Endothelial cell of umbilical vein (primary cell): ENCODE measurements at regions not wholly inside any gene's neighbourhood (a gene's known extent, or its start where the extent isn't known, plus 50 kb on each side); places are given as distances from the start of the nearest gene placed in this dataset.

Experiments
- BruUV-seq: library from RNA; stranded (reverse); fragments of 400-500 nt; replicated peaks from 2 replicates; lab custom pipeline; 2021; lab: Mats Ljungman, UMichigan
- CTCF ChIA-PET: fragments of 300-600, 350-600 bp; sonication (Branson Sonifier 250); formaldehyde crosslinking; loops from one replicate; lab custom pipeline; 2021; ENCODE audit warnings: antibody characterized with exemption, inconsistent platforms; lab: Charles Lee
- POLR2A ChIA-PET: fragments of 300-600, 350-600 bp; sonication (Branson Sonifier 250); formaldehyde crosslinking; loops from one replicate; lab custom pipeline; 2021; ENCODE audit warnings: antibody characterized with exemption, inconsistent platforms; lab: Charles Lee
- DNase-seq: peaks from one replicate; pipeline ENCODE4 v3.0.0-alpha.2; 2011; ENCODE audit warnings: low read depth, low spot score
- FAIRE-seq: peaks from 2 replicates; lab custom pipeline; 2011; peaks lifted over from hg19 to GRCh38; lab: Jason Lieb, UNC
- H2AFZ ChIP-seq: 2 replicates; pipeline ENCODE4 v1.6.0; 2012; ENCODE audit warnings: low read depth, low read length, control low read depth, inconsistent platforms
- H3K27ac ChIP-seq: 2 replicates; pipeline ENCODE4 v1.5.1; 2011; ENCODE audit warnings: low read depth, mild to moderate bottlenecking, control low read depth, low read length, moderate library complexity; ENCODE audit not compliant: insufficient read depth
- H3K27me3 ChIP-seq, 2 experiments: 2 replicates each; pipeline versions ENCODE4 v1.6.0 to v1.6.1; 2011; ENCODE audit warnings: low read length in 2 of 2, mixed read lengths in 1 of 2; ENCODE audit not compliant: control insufficient read depth in 2 of 2, insufficient read depth in 2 of 2
- H3K36me3 ChIP-seq, 2 experiments: 2 replicates in 1 of 2; 3 replicates in 1 of 2; pipeline ENCODE4 v1.5.1; 2011; ENCODE audit warnings: low read length in 2 of 2, mild to moderate bottlenecking in 1 of 2, moderate library complexity in 1 of 2; ENCODE audit not compliant: control insufficient read depth in 2 of 2, insufficient read depth in 2 of 2; ENCODE audit errors: extremely low read depth in 1 of 2
- H3K4me1 ChIP-seq: 3 replicates; pipeline ENCODE4 v1.5.1; 2011; ENCODE audit warnings: mild to moderate bottlenecking, low read length; ENCODE audit not compliant: control insufficient read depth, insufficient read depth; ENCODE audit errors: extremely low read depth
- H3K4me2 ChIP-seq: 2 replicates; pipeline ENCODE4 v1.6.1; 2011; ENCODE audit warnings: low read length, control low read depth, mixed read lengths; ENCODE audit not compliant: insufficient read depth
- H3K4me3 ChIP-seq, 3 experiments: fragments of 200-600 bp in 1 of 3; sonication (generic), shearing (Covaris generic) in 1 of 3; replicated peaks in 1 of 3; 2 replicates each; pipeline ENCODE4 v1.5.1; 2011 to 2016; ENCODE audit warnings: control low read depth in 3 of 3, low read length in 3 of 3, mild to moderate bottlenecking in 2 of 3, inconsistent platforms in 1 of 3, low read depth in 1 of 3, moderate library complexity in 1 of 3; ENCODE audit not compliant: insufficient read depth in 1 of 3
- H3K79me2 ChIP-seq: 2 replicates; pipeline ENCODE4 v1.6.0; 2012; ENCODE audit warnings: low read length, inconsistent platforms; ENCODE audit not compliant: control insufficient read depth, insufficient read depth
- H3K9ac ChIP-seq: replicated peaks from 2 replicates; pipeline ENCODE3; 2011; ENCODE audit warnings: low read length, control low read depth; ENCODE audit not compliant: insufficient read depth; ENCODE audit errors: extremely low read depth
- H3K9me1 ChIP-seq: replicated peaks from 3 replicates; pipeline ENCODE4 v1.6.0; 2011; ENCODE audit warnings: mild to moderate bottlenecking, low read length; ENCODE audit not compliant: control insufficient read depth, insufficient read depth; ENCODE audit errors: extremely low read depth
- H3K9me3 ChIP-seq: replicated peaks from 2 replicates; pipeline ENCODE4 v1.5.1; 2012; ENCODE audit warnings: low read length, inconsistent platforms; ENCODE audit not compliant: control insufficient read depth, insufficient read depth
- H4K20me1 ChIP-seq: replicated peaks from 2 replicates; pipeline ENCODE3; 2011; ENCODE audit warnings: mild to moderate bottlenecking, low read length; ENCODE audit not compliant: control insufficient read depth, insufficient read depth; ENCODE audit errors: extremely low read depth
- EZH2 ChIP-seq: IDR thresholded peaks from 2 replicates; pipeline ENCODE4 v1.6.1; 2012; ENCODE audit warnings: borderline replicate concordance, low read depth, mild to moderate bottlenecking, moderate library complexity, low read length, inconsistent platforms; ENCODE audit not compliant: severe bottlenecking
- FOS ChIP-seq: IDR thresholded peaks from 2 replicates; pipeline ENCODE4 v1.6.1; 2011; ENCODE audit warnings: mild to moderate bottlenecking, low read length, moderate library complexity, borderline replicate concordance; ENCODE audit not compliant: insufficient read depth
- GATA2 ChIP-seq: IDR thresholded peaks from 2 replicates; pipeline ENCODE4 v1.7.0; 2011; ENCODE audit warnings: low read depth, mild to moderate bottlenecking, moderate library complexity, mixed read lengths, low read length; ENCODE audit not compliant: insufficient read length, insufficient read depth
- JUN ChIP-seq: IDR thresholded peaks from 2 replicates; pipeline ENCODE4 v1.6.1; 2011; ENCODE audit warnings: borderline replicate concordance, low read depth; ENCODE audit not compliant: insufficient read length, insufficient read depth
- MAX ChIP-seq: IDR thresholded peaks from 2 replicates; pipeline ENCODE4 v1.6.1; 2011; ENCODE audit not compliant: insufficient read depth, insufficient read length
- MYC ChIP-seq: IDR thresholded peaks from one replicate; pipeline ENCODE4 v1.6.1; 2011; ENCODE audit warnings: mild to moderate bottlenecking, low read depth, low read length
- POLR2A ChIP-seq: IDR thresholded peaks from 2 replicates; pipeline ENCODE4 v1.6.1; 2012; ENCODE audit warnings: low read depth, mild to moderate bottlenecking, control low read depth, low read length
- POLR2AphosphoS5 ChIP-seq: IDR thresholded peaks from 2 replicates; pipeline ENCODE4 v1.6.1; 2012; ENCODE audit warnings: low read depth, mild to moderate bottlenecking, control low read depth, low read length, moderate library complexity; ENCODE audit not compliant: insufficient read depth
- dilution Hi-C: fragments of 300-500 bp; cut with MboI; formaldehyde crosslinking; loops from one replicate; pipeline ENCODE4 v1.15.0; 2019; ENCODE audit warnings: low sequenced_read_pairs; ENCODE audit not compliant: extremely low pct_ligation_motif_present
- intact Hi-C: fragments of 100-400 bp; cut with micrococcal nuclease; formaldehyde crosslinking; loops from one replicate; pipeline ENCODE4 v1.10.0; 2022
- TF ChIP-seq, protein P1 (sequence below), 2 donors: IDR thresholded peaks; 1 replicate in 1 of 2; 2 replicates in 1 of 2; pipeline ENCODE4 v1.5.1; 2011; ENCODE audit warnings: low read length in 2 of 2, mild to moderate bottlenecking in 2 of 2, moderate library complexity in 2 of 2, control low read depth in 1 of 2, inconsistent platforms in 1 of 2, low read depth in 1 of 2; ENCODE audit not compliant: insufficient read depth in 1 of 2; ENCODE audit errors: extremely low read depth in 1 of 2

GRCh38 chr13:84605927-84606326, 723.7 kb upstream of the SLITRK1 start:
- Histone ChIP-seq H3K4me2 (no peak overlapping the region), H3K79me2 (no peaks in the 10 kb centered on the region), H3K4me1 (no peaks in the 10 kb centered on the region), H3K9ac (no peak overlapping the region), H3K27me3 (no peaks in the 10 kb centered on the region), H3K4me3 (no peak overlapping the region), H3K9me1 (no peaks in the 10 kb centered on the region), H3K9me3 (peaks cover 10% of the 10 kb centered on the region), H4K20me1 (no peaks in the 10 kb centered on the region), H2AFZ (no peak overlapping the region), H3K36me3 (no peaks in the 10 kb centered on the region), H3K27ac (no peak overlapping the region)
- TF ChIP-seq, protein P1, sequence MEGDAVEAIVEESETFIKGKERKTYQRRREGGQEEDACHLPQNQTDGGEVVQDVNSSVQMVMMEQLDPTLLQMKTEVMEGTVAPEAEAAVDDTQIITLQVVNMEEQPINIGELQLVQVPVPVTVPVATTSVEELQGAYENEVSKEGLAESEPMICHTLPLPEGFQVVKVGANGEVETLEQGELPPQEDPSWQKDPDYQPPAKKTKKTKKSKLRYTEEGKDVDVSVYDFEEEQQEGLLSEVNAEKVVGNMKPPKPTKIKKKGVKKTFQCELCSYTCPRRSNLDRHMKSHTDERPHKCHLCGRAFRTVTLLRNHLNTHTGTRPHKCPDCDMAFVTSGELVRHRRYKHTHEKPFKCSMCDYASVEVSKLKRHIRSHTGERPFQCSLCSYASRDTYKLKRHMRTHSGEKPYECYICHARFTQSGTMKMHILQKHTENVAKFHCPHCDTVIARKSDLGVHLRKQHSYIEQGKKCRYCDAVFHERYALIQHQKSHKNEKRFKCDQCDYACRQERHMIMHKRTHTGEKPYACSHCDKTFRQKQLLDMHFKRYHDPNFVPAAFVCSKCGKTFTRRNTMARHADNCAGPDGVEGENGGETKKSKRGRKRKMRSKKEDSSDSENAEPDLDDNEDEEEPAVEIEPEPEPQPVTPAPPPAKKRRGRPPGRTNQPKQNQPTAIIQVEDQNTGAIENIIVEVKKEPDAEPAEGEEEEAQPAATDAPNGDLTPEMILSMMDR (IDR thresholded peaks at IDR 0.05; ENCODE audit: extremely low read depth in 1 of 2, insufficient read depth in 1 of 2, low read depth in 1 of 2, low read length in 2 of 2) = no peak
- TF ChIP-seq POLR2AphosphoS5 = no peak
- TF ChIP-seq POLR2A = no peak
- no peak for TF ChIP-seq JUN
- TF ChIP-seq FOS = no peak
- TF ChIP-seq GATA2 = no peak
- no peak for TF ChIP-seq MYC
- no peak for TF ChIP-seq MAX
- TF ChIP-seq EZH2 = no peak
- DNase-seq (no peak), FAIRE-seq (no peak)
- BruUV-seq = no TSS peak
- ChIA-PET POLR2A (no interaction called here), CTCF (no interaction called here)
- intact Hi-C loops = no loop called here
- dilution Hi-C loops = no loop called here
